Effector memory CD4-positive, alpha-beta T cell (primary cell): ENCODE measurements at regions not wholly inside any gene's neighbourhood (a gene's known extent, or its start where the extent isn't known, plus 50 kb on each side); places are given as distances from the start of the nearest gene placed in this dataset.

Experiments
- DNase-seq, 3 donors: peaks; one replicate each; pipeline ENCODE4 v3.0.0-alpha.2; 2020
- H3K27ac ChIP-seq: 2 replicates; pipeline ENCODE4 v1.7.0; 2013; ENCODE audit warnings: mild to moderate bottlenecking, low read length, moderate library complexity; ENCODE audit not compliant: insufficient read depth, poor library complexity, severe bottlenecking
- H3K27me3 ChIP-seq: replicated peaks from 2 replicates; pipeline ENCODE4 v1.7.0; 2013; ENCODE audit warnings: mild to moderate bottlenecking, low read length; ENCODE audit not compliant: insufficient read depth, control insufficient read depth, poor library complexity, severe bottlenecking
- H3K36me3 ChIP-seq: 2 replicates; pipeline ENCODE4 v1.7.0; 2013; ENCODE audit warnings: mild to moderate bottlenecking, low read length, moderate library complexity; ENCODE audit not compliant: control insufficient read depth, insufficient read depth
- H3K4me1 ChIP-seq: 2 replicates; pipeline ENCODE4 v1.7.0; 2013; ENCODE audit warnings: low read length, mild to moderate bottlenecking; ENCODE audit not compliant: control insufficient read depth, insufficient read depth, poor library complexity, severe bottlenecking
- H3K4me3 ChIP-seq: 2 replicates; pipeline ENCODE4 v1.7.0; 2013; ENCODE audit warnings: low read length, low read depth, mild to moderate bottlenecking; ENCODE audit not compliant: insufficient read depth, poor library complexity, severe bottlenecking
- H3K9me3 ChIP-seq: 2 replicates; pipeline ENCODE4 v1.7.0; 2013; ENCODE audit warnings: mild to moderate bottlenecking, low read length, moderate library complexity; ENCODE audit not compliant: control insufficient read depth

DNA sequence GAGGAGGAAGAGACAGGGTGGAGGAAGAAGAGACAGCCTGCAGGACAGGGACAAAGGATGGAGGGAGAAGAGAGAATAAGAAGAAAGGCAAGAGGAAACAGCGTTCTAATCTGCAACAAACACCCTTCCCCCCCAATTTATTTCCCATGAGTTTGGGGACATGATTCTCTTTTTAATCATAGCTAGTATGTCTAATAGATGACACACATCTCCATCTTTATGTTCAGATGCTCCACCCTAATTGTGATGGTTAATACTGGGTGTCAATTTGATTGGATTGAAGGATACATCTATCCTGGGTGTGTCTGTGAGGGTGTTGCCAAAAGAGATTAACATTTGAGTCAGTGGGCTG, 200.8 kb downstream of the VCY1B start:
- no peaks in the 10 kb centered on the region for H3K36me3 ChIP-seq
- no peaks in the 10 kb centered on the region for H3K27me3 ChIP-seq
- H3K4me3 ChIP-seq: no peak overlapping the region
- no peaks in the 10 kb centered on the region for H3K9me3 ChIP-seq
- H3K4me1 ChIP-seq: no peaks in the 10 kb centered on the region
- DNase-seq: no peak
- H3K27ac ChIP-seq: no peak overlapping the region

DNA sequence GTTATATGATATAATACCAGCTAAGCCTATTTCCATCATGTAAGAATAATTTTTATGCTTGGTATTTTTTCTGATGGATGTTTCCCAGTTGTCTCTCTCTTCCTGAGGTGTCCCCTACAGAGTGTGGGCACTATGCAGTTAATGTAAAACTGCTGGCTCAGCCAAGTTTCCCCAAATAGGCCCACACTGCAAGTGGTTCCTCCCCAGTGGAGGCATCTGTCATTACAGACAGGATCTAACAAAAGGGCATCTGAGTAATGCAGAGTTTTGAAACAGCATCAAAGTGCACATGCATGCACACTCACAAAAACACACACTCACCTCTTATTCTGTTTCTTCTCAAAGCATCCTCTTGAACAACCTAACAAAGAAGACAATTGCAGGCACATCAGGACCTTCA, 221.0 kb downstream of the VCY1B start:
- no peak for DNase-seq
- Histone ChIP-seq H3K27me3 (no peaks in the 10 kb centered on the region), H3K9me3 (no peaks in the 10 kb centered on the region)

DNA sequence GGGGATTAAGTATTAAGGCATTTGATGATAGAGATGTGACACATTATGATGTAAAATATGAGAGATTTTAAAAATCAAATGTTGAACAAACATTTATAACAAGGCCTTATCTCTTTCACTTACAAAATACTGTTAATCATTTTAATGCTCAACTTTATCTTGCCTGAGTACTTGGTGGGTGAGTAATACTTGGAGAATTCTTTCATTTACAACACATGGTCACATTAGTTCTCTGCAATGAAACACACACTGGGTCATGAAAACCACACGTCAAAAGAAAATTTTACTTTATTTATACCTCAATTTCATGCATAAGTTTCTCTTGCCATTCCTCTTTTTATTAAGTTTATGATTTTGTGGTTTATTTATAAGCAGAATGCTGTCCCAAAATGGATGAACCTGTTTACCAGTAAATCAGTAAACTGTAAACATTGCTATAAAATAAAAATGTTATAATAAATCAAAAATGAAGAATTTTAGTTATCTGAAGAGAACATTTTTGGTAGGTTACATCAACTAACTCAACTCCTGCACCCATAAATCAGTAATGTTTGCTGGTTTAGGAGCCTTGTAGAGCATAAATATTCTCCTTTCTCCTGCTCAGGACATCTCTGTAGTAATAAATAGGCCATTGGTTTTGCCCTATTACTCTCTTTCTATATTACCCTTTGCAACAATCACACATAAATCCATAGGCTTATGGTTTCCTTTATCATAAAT, 233.5 kb upstream of the NLGN4Y start:
- Histone ChIP-seq H3K4me1 (no peaks in the 10 kb centered on the region), H3K9me3 (no peaks in the 10 kb centered on the region), H3K27ac (no peak overlapping the region), H3K36me3 (no peaks in the 10 kb centered on the region), H3K4me3 (no peak overlapping the region), H3K27me3 (no peaks in the 10 kb centered on the region)
- no peak for DNase-seq

More for the DNA sequence above, 221.0 kb downstream of the VCY1B start:
- no peak overlapping the region for H3K4me3 ChIP-seq
- no peaks in the 10 kb centered on the region for H3K4me1 ChIP-seq
- H3K27ac ChIP-seq: no peak overlapping the region
- H3K36me3 ChIP-seq: no peaks in the 10 kb centered on the region

DNA sequence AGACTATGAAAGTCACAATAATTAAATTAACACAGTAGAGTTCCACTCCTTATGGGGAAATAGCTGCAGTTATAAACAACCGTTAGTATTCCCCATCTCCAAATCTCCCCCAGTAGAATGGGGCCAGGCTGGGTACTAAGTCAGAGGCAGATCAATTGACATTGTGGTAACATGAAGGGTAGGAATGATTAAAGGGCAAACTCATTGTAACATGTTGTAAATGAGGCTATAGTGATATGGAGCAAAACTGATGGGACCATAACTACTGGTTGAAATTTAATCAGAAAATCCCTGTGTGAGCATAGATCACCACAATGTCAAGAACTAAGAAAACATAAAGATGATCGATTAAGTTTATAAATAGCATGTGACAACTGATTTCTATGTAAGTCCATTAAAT, 231.9 kb upstream of the NLGN4Y start:
- H3K4me3 ChIP-seq: no peak overlapping the region
- H3K27me3 ChIP-seq: no peaks in the 10 kb centered on the region
- DNase-seq: no peak
- H3K4me1 ChIP-seq: no peaks in the 10 kb centered on the region
- no peak overlapping the region for H3K27ac ChIP-seq
- no peaks in the 10 kb centered on the region for H3K9me3 ChIP-seq
- H3K36me3 ChIP-seq: no peaks in the 10 kb centered on the region

DNA sequence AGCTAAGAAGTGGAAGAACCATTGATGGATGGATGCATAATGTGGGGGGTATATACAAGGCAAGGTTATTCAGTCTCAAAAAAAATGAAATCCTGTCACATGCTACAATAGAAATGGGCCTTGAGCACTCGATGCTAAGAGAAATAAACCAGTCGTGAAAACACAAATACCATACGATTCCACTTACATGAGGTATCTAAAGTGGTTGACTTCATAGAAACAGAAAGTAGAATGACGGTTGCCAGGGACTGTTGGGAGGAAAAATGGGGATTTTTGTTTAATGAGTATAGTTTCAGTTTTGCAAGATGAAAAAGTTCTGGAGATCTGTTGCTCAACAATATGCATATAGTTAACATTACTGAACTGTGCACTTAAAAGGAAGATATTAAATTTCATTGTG, 223.6 kb upstream of the NLGN4Y start:
- H3K36me3 ChIP-seq: no peaks in the 10 kb centered on the region
- H3K27me3 ChIP-seq: no peaks in the 10 kb centered on the region
- H3K9me3 ChIP-seq: no peaks in the 10 kb centered on the region
- H3K27ac ChIP-seq: no peak overlapping the region
- H3K4me3 ChIP-seq: no peak overlapping the region
- no peak for DNase-seq
- no peaks in the 10 kb centered on the region for H3K4me1 ChIP-seq

DNA sequence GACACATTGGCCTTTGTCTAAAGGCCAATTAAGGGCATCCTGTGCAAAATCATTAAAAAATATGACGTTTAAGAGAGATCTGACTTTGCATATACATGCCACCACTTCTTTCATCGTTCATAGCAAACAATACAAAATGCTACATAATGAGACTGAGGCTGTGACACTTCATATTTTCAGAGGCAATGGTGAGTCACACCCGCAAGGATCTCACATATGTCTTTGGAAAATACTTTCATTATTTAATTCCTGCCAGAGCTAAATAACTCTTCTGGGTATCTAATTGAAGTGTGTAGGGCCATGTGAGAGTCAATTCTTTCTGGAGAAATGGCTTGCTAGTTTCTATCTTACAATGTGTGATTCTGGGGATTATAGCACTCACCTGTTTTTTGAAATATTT, 222.8 kb upstream of the NLGN4Y start:
- no peak for DNase-seq
- no peaks in the 10 kb centered on the region for H3K36me3 ChIP-seq

DNA sequence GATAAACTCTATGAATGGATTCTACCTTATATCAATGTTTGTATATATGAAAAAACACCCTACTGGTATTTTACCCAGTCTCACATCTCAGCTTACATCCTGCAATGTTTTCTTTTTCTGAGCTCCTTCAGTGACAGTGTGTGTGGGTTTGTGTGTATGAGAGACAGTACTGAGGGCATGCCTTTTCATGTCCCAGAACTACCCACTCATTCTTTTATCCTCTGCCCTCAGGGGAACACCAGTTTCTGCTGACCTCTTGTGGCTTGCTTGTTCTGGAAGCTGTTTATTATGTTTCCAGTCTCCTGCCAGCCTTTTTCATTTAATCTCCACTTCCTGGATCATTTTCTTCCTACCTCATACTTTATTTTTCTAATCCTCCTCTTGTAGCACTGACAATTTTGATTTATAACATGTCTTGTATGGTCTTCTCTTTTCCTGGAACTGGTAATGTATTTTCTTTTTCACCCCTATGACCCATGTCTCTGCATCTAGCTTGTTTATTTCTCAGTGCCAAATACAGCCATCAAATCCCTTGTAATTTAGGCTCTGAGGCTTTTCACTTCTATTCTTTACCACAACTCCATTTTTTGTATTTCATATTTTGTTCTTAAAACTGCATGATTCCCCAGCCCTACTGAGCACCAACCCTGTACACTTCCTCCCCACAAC, 195.5 kb upstream of the NLGN4Y start:
- Histone ChIP-seq H3K27me3 (no peaks in the 10 kb centered on the region), H3K36me3 (no peaks in the 10 kb centered on the region), H3K4me3 (no peak overlapping the region), H3K27ac (no peak overlapping the region), H3K9me3 (no peaks in the 10 kb centered on the region), H3K4me1 (no peaks in the 10 kb centered on the region)
- no peak for DNase-seq

More for the DNA sequence above, 222.8 kb upstream of the NLGN4Y start:
- Histone ChIP-seq H3K4me3 (no peak overlapping the region), H3K27ac (no peak overlapping the region), H3K27me3 (no peaks in the 10 kb centered on the region), H3K9me3 (no peaks in the 10 kb centered on the region), H3K4me1 (no peaks in the 10 kb centered on the region)

DNA sequence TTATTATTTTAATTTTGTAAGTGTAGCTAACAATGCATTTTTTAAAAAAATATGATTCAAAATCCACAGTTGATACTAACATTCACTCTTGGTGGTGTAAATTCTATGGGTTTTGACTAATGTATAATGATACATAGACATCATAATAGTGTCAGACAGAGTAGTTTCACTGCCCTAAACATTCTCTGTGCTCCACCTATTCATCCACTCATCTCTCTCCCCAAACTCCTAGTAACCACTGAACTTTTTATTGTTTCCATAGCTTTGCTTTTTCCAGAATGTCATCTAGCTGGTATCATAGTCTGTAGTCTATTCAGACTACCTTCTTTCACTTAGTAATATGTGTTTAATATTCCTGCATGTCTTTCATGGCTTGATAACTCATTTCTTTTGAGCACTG, 194.0 kb upstream of the NLGN4Y start:
- Histone ChIP-seq H3K9me3 (no peaks in the 10 kb centered on the region), H3K27ac (no peak overlapping the region), H3K36me3 (no peaks in the 10 kb centered on the region), H3K4me3 (no peak overlapping the region), H3K4me1 (no peaks in the 10 kb centered on the region), H3K27me3 (no peaks in the 10 kb centered on the region)
- no peak for DNase-seq

DNA sequence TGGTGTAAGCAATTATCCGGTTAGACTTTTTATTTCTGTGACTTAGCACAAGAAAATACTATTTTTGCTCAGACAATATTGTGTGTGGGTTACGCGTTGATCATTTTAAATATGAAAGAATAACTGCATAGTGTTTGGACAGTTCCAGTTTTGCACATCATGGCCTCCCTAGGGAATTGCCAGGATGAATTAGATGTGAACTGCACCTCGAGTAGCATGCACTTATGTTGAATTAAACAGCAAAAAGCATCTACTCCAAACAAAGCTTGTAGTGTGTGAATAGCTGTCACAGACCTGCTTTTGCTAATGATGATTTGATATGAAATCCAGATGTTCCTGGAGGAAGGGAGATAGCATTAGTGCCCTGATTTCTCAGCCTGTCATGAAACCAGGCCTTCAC, 184.8 kb upstream of the NLGN4Y start:
- peaks cover 3% of the 10 kb centered on the region for H3K4me1 ChIP-seq
- no peaks in the 10 kb centered on the region for H3K27me3 ChIP-seq
- no peaks in the 10 kb centered on the region for H3K36me3 ChIP-seq
- no peak overlapping the region for H3K4me3 ChIP-seq
- H3K9me3 ChIP-seq: no peaks in the 10 kb centered on the region
- peak overlapping the region; percentile 57 for H3K27ac ChIP-seq
- no peak for DNase-seq

DNA sequence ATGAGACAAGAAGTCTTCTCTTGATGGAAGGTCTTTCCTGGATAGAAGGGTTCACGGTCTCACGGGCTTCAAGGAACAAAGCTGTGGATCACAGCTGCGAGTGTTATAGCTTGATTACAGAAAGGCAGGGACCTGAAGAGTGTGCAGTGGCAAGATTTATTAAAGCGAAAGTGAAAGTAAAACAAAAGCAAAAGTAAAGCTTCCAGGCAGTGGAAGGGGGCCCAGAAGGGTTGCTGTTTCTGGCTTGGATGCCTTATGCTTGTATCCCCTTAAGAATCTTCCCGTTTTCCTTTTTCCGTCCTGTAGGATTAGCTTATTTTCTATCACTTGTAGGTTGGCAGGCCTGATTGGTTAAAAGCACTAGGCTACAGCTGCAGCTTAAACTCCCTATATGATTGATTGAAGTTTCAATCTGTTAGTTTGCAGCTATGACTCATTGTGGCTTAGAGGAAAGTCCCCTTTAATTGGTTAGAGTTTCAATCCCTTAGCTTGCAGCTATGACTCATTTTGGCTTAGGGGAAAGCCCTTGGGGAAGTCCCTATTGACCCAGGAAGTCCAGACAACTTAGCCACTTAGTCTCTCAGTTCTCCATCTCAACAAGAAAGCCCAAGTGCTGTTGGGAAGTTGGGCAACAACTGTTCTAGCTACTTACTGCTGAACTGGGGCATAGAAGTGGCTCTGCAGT, 183.7 kb upstream of the NLGN4Y start:
- Histone ChIP-seq H3K4me3 (no peak overlapping the region), H3K27ac (peak overlapping the region; percentile 57)

More for the DNA sequence above, 183.7 kb upstream of the NLGN4Y start:
- DNase-seq: peak in 2 of 3 donors; percentile 28 to 41
- Histone ChIP-seq H3K36me3 (no peaks in the 10 kb centered on the region), H3K4me1 (peaks cover 3% of the 10 kb centered on the region), H3K27me3 (no peaks in the 10 kb centered on the region), H3K9me3 (no peaks in the 10 kb centered on the region)
